ENCODE measurements at regions not wholly inside any gene's neighbourhood (a gene's known extent, or its start where the extent isn't known, plus 50 kb on each side); places are given as distances from the start of the nearest gene placed in this dataset.

DNA sequence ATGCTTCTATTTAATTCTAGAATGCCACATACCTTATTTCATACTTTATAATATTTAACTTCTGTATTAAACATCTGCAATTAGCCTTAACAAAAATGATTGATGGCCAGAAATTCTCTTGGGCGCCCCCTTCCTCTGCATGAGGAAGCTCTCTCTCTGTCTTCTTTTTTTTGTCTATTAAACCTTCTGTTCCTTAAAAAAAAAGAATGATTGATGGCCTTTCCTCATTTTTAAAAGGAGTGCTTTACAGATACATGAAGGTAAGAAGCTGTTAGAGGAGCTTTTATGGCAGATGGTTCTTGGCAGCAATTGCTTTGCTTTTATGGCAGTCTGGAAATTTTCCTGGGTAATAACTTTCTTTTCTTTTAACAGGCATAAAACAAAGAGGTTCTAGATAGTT, 526.9 kb downstream of the SLC4A3 start:
- no peak for DNase-seq (ENCODE audit: low read depth in 1 of 2, low spot score in 1 of 2)

DNA sequence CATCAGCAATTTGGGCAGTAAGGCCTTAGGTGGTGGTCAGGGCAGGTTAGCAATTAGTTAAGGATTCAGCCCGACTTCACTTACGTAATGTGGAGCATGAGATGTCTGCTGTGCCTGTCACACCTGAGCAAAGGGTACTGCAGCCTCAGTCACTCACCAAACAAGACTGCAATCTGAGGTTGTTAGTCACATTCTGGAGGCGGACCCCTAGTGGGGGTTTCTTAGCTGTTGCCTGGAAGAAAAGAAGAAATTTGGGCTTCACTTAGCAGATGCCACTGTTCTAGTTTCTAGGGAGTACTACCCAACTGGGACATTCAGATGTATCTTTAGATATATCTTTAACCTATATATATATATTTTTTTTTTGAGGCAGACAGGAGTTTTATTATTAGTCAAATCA, 529.9 kb downstream of the SLC4A3 start:
- DNase-seq (ENCODE audit: low read depth in 1 of 2, low spot score in 1 of 2), result no peak

DNA sequence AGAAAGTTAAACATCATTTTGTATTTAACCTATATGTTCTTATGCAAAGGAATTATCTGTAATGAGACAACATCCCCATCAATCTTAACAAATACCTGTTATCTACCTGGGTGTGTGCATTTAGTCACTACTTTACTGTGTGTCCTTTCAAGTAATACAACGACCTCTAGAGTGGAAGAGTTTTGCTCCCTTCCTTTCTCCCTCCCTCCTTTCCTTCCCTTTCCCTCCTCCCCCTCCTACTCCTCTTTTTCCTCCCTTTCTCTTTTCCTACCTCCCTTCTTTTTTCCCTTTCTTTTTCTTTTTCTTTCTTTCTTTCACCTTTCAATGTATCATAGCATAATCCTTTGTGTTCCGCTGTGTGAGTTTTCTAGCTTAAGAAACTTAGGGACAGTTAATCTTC, 532.3 kb downstream of the SLC4A3 start:
- no peak for DNase-seq (ENCODE audit: low read depth in 1 of 2, low spot score in 1 of 2)

DNA sequence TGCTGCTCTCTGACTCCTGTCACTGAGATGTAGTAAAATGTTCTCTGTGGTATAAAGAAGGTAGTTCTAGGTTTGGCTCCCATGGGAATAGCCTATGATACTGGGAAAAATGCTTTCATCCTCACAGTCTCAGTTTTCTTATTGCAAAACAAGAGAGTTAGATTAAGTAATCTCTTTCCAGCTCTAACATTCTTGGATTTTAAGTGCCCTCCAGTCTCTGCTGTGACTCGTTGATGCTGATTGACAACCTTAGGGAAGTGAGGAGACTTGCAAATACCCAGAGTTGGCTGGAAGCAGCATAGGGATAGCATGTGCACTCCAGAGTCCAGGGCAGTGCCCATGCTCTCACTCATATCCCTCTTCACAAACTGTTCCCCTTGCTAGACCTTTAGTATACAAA, 534.9 kb downstream of the SLC4A3 start:
- DNase-seq (ENCODE audit: low read depth in 1 of 2, low spot score in 1 of 2), result no peak

DNA sequence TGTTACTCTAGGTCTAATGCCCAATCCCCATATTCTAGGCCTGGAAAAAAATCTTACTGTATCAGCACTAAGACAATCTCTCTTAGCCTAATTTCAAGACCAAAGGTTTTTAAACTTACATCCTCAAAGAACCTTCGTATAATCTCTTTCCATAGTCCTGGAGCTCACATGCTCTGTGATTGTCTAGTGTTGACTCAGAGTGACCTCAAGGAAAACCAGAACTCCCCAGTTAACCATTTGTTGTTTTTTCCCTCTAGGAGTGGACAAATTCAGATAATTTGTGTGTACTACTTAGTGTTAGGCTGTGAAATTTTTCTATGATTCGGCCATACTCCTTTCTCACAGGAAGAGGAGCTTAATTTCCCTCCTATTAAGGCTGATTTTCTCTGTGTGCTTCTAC, 536.1 kb downstream of the SLC4A3 start:
- no peak for DNase-seq (ENCODE audit: low read depth in 1 of 2, low spot score in 1 of 2)

DNA sequence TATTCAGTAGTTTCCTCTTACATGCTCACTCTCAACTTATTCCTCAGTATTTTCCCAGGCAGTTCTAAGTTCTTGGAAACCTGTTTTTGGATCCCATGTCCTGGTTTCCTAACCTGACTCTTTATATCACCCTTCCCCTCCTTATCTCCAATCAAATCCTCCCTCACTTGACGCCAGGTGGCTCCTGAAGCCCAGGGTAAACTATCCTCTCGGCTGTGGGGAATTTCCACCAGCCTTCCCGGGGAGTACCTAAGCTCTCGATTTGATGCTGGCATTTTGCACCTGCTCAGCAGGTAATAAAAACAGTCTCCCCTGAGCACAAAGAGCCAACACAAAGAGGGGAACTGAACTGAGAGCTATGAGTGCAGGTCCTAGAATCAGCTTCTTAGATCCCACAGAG, 538.0 kb downstream of the SLC4A3 start:
- DNase-seq (ENCODE audit: low read depth in 1 of 2, low spot score in 1 of 2), result no peak

DNA sequence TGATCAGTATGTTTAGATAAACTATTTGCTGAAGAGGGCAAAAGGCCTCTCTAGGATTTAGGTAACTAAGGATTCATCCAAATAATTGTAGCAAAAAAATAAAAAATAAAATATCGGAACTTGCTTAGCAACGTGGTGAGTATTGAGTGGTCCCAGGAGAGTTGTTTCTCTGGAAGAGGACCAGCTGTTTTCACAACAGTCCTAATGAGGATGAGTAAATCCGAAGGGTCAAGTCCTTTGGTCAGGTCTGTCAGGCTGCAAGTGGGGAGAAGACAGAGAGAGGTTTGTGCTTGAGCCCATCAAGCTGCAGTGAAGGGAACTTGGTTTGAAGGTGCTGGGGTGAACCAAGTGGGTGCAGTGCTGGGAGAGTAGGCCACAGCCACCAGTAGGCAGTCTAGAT, 539.2 kb downstream of the SLC4A3 start:
- no peak for DNase-seq (ENCODE audit: low read depth in 1 of 2, low spot score in 1 of 2)

DNA sequence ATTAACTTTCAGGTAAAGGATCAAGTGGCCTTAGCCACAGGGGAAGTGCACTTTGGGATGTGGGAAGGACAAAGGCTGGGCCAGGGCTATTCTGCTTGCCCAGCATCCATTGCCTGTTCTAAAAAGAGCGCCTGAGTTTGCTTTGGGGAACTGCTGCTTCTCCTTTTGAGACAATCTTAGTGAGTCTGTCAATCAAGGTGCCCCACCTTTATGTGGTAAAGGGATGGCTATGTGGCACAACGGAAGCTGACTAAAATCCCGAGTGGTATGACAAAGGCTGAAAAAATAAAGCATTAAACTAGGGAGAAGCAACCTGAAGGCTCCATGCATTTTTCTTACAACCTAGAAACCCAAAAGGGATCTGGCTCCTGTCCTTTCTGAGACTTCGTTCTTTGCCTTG, 540.5 kb downstream of the SLC4A3 start:
- no peak for DNase-seq (ENCODE audit: low read depth in 1 of 2, low spot score in 1 of 2)

DNA sequence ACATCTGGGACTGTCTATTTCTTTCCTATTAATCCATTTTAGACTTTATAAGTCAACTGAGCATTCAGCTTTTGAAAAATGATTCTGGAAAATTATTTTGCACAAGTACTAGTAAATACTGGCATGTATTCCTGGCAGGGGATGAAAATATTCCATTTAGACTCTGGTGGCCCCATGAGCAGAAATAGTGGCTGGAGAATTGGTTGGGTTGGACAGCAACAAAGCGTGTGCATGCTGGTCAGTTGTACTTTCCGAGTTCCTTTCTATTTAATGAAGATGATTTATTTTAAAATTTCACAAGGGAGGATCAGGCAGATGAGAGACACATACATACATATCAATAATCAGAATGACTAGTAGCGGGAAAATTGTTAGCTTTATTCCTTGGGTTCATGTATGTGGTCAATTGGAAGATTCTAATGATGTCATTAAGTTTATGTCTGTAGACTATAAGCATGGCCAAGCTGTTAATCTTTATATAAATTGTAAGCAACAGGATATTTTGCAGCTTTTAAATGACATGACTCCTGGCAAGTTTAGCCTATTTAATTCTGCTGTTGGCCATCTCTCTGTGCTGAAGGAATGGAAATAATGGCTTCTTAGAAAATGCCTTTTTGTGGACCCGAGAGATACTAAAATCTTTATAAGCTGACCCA, 541.6 kb downstream of the SLC4A3 start:
- DNase-seq (ENCODE audit: low read depth in 1 of 2, low spot score in 1 of 2), result no peak

DNA sequence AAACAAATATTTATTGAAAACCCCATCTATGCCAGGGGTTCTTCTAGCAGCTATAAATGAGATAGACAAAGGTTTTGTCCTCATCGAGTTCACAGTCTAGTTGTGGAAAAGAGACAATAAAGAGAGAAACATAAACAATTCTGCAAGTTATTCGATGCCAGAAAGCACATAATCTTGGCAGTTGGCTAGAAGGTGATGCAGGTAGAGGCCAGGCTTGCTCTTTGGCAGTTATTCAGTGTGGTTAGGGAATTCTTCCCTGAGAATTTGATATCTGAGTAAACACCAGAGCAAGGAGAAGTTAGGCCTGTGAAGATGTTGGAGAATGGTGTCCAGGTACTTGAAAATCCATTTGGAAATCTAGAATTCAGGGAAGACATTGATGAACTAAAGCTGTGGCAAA, 547.4 kb downstream of the SLC4A3 start:
- DNase-seq (ENCODE audit: low read depth in 1 of 2, low spot score in 1 of 2), result no peak

DNA sequence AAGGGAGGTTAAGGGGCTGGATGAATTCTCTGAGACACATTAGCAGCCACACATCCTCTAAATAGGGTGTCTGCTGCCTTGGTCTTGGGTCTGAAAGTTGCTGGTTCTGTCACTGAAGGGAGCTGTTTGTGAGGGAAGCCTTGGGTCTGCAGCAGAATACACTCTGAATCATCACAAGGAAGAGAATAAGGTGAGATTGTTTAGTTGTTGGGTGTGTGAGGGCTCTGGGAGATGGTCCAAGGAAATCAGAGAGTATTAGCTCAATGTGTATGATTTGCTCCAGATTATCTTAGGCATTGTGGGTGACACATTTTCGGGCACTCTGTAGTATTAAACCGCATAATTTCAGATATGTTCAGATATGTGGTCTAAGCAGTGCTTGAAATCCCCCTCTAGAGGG, 548.5 kb downstream of the SLC4A3 start:
- DNase-seq (ENCODE audit: low read depth in 1 of 2, low spot score in 1 of 2), result no peak

DNA sequence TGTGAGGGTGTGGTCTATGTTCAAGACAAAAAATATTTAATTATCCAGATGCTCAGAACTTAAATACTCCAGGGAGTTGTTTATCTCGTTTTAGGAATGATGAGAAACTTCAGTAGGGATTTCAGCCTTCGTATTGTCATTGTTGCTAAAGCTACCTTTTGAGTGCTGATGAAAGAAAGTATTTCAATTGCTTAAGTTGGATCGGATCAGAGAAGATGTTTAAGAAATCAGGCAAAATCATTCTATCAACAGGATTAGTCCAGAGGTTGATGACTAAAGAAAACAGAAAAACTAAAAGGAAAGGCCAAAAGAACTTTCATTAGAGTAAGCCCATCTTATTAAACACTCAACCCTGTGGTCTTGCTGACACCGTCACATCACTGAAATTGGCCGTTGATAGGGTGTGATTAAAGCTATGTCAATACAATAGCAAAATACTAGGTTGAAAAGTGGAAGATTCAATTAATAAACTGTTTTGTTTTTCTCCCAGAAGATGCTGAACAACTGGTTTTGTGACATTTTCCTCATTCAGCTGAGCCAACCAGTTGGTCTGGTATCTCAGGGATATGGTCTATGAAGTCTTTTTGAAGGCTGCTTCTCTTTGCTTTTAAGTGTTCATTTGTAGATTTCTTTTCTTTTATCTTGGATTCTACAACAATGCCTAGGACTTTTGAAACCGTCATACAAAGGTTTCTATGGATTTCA, 551.7 kb downstream of the SLC4A3 start:
- no peak for DNase-seq (ENCODE audit: low read depth in 1 of 2, low spot score in 1 of 2)

DNA sequence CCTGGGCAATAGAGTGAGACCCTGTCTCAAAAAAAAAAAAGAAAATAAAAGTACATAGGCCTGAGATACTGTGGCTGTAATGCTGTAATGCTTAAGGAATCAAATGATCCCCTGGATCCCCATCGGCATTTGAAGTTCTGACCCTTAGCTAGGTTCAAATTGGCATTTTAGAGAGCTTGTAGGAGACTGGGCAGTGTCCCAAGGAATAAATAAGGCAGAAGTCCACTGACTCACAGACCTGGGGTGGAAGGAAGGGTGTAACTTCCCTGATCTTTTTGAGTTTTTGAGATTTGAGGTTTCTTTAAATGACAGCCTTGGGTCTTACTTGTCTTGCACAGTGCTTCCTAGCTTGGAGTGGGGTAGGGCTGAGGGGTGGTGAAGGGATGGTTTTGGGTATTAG, 553.7 kb downstream of the SLC4A3 start:
- no peak for DNase-seq (ENCODE audit: low read depth in 1 of 2, low spot score in 1 of 2)

DNA sequence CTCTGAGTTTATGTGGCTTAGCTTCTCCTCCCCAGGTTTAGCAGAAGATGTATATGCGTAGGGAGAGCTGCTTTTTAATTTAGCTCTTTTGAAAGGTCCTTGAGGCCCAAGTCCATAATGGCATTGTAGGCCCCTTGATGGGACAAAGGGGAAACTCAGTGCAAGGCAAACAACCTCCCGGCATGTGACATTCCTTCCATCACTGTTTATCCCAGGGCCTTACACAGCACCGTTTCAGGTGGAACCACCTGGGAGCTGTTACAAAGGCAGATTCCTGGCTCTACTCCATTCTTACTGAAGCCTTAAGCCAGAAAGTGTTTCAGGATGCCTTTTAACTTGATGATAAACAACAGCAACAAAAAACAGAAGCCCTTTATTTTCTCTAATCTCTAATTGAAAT, 555.4 kb downstream of the SLC4A3 start:
- no peak for DNase-seq (ENCODE audit: low read depth in 1 of 2, low spot score in 1 of 2)

DNA sequence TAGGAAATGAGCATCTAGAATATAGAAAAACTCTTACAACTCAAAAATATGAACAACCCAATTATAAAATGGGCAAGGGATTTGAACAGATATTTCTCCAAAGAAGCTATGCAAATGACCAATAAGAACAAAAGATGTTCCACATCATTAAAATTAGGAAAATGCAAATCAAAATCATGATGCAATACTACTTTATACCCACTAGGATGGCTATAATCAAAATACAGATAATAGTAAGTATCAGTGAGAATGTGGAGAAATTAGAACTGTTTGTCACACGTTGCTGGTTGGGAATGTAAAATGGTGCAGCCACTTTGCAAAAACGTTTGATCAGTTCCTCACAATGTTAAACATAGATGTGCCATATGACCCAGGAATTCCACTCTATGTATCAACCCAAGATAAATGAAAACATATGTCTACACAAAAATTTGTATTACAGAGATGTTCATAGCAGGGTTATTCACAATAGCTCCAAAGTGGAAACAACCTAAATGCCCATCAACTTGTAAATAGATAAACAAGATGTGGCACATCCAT, 558.4 kb downstream of the SLC4A3 start:
- DNase-seq (ENCODE audit: low read depth in 1 of 2, low spot score in 1 of 2), result no peak

DNA sequence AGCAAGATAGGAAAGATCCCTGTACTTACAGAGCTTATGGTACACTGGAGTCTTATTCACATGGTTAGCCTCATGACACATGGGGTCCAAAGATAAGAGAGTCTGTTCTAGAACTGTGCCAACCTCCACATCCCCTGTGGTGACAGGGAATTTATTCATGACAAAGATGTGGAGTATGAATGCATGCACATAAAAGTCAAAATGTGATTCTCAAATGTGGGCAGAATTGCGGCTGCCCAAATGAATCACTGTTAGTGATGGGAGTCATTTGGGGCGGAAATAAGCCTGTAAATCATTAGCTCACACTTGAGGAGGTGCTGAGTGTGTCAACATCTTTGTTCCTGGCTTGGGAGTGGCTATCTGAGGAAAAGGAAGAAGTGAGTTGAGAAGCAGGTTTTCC, 560.6 kb downstream of the SLC4A3 start:
- no peak for DNase-seq (ENCODE audit: low read depth in 1 of 2, low spot score in 1 of 2)

DNA sequence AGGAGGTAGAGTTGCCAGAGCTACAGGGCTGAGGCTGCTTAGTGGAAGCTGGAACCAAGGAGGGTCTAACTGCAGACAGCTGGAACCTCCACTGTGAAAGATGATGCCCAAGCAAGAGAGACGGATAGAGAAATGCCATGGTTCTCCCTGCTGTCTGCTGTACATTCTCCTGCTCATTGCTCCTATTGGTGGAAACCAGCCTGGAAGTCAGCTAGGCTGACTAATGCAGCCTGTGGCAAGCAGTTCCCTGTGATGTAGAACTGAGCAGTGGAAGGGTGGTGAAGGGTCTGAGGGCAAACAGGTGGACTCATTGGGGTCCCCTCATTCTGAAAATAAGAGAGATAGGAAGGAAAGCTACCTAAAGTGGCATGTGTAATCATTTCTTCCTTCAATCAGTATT, 563.6 kb downstream of the SLC4A3 start:
- DNase-seq (ENCODE audit: low read depth in 1 of 2, low spot score in 1 of 2), result no peak

DNA sequence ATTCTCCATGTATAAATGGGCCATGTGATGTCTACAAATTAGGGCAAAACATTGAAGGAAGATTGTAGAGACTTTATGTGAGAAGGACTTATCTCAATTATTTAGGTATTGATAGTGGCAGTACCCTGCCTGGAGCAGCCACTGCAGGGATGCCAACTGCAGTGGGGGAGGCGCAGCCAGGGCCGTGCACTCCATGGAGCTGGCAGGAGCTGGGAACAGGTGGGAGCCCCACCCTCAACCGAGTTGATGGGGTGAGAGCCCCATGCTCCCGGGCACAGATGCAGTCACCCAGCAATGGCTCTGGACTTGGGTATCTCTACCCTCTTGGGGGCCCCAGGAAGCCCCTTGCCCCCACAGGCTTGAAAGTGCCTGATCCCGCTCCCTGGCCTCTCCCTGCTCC, 564.3 kb downstream of the SLC4A3 start:
- DNase-seq (ENCODE audit: low read depth in 1 of 2, low spot score in 1 of 2), result no peak

DNA sequence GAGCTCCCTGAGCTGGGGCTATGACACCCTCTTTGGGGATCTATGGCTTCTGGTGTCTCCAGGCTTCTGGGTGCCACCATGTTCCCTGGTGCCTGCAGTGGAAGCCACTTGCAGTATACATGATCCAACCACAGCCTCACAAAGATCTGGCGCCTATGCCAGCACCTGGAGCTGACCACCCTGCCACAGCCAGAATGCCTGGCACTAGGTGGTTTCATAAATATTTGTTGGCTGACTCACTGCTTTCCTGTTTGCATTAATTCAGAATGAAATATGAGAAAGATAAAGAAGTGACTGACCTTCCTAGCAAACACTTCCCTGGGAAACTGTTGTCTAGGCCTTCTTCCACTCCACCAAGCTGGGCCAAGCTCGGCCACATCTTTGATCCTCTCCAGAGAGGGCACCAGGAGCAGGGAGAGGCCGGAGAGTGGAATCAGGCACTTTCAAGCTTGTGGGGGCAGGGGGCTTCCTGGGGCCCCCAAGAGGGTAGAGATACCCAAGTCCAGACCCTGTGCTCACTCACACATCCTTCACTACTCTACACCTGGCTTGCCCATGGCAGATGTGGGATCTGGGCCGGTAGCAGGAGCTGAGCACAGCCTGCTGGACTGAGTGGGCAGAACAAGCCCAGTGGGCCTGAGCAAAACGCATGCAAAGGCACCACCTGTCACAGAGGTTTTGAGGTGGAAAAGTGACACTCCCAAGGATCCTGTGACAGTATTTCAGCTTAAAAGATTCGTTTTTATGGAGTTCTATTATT, 565.7 kb downstream of the SLC4A3 start:
- DNase-seq (ENCODE audit: low read depth in 1 of 2, low spot score in 1 of 2), result no peak

DNA sequence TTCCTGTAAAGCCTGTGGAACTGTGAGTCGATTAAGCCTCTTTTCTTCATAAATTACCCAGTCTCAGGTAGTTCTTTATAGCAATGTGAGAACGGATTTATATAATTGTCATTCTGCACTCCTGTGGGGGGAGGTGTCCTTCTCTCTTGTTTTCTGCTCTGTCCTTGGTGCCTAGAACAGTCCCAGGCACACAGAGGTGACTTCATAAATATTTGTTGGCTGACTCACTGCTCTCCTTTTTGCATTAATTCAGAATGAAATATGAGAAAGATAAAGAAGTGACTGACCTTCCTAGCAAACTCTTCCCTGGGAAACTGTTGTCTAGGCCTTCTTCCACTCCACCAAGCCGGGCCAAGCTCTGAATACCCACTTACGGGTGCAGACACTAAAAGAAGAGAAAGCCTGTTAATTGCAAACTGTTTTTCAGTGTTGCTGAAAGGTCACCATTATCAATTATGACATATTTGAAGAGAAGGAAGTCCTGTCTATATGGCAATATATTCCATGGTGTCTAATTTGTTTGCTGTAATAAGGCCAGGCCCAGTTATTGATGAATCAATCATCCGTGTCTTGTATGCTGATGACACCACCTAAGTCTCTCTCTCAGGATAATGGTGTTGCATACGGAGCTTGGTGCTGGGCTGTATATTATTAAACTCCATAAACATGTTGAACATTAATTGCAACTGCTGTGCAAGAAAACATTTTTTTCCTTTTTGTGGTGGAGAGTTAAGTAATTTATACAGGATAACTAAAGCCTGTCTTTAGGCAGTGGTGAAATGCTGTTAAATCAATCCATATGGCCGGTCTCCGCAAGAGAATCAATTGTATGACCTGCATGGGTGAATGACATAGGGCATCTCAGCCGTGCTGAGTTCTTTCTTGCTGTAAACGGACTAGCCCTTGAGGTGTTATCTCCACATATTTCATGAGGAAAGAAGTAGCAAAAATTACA, 567.5 kb downstream of the SLC4A3 start:
- no peak for DNase-seq (ENCODE audit: low read depth in 1 of 2, low spot score in 1 of 2)

DNA sequence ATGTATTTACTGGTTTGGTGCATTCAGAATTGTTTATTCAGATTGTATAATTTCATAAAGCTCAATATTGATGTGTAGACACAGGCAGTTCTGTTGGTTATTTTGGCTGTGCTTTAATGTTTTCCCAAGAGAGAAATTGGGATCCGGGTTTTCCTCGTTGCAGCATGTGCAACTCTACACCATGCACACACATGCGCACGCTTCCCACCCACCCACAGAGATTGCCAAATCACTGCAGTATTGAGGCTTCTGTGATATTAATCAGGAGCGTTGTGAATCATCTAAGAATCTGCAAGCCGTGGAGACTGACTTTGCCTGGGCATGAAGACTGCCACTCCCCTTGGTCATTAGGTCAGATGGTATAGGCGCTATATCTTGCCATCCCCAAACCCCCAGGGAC, 571.5 kb downstream of the SLC4A3 start:
- DNase-seq (ENCODE audit: low read depth in 1 of 2, low spot score in 1 of 2), result no peak

Data from activated CD4-positive, alpha-beta T cell treated with anti-CD3 and anti-CD28 coated beads, Interleukin-2, amount 50 U/mL, for 24 hours (primary cell).